ENCODE measurements at regions not wholly inside any gene's neighbourhood (a gene's known extent, or its start where the extent isn't known, plus 50 kb on each side); places are given as distances from the start of the nearest gene placed in this dataset.

GRCh38 chr13:62910541-62911060 is 1495.0 kb upstream of the PCDH20 start:
- no peak overlapping the region for H3K27ac Mint-ChIP-seq
- TF ChIP-seq, protein P1, sequence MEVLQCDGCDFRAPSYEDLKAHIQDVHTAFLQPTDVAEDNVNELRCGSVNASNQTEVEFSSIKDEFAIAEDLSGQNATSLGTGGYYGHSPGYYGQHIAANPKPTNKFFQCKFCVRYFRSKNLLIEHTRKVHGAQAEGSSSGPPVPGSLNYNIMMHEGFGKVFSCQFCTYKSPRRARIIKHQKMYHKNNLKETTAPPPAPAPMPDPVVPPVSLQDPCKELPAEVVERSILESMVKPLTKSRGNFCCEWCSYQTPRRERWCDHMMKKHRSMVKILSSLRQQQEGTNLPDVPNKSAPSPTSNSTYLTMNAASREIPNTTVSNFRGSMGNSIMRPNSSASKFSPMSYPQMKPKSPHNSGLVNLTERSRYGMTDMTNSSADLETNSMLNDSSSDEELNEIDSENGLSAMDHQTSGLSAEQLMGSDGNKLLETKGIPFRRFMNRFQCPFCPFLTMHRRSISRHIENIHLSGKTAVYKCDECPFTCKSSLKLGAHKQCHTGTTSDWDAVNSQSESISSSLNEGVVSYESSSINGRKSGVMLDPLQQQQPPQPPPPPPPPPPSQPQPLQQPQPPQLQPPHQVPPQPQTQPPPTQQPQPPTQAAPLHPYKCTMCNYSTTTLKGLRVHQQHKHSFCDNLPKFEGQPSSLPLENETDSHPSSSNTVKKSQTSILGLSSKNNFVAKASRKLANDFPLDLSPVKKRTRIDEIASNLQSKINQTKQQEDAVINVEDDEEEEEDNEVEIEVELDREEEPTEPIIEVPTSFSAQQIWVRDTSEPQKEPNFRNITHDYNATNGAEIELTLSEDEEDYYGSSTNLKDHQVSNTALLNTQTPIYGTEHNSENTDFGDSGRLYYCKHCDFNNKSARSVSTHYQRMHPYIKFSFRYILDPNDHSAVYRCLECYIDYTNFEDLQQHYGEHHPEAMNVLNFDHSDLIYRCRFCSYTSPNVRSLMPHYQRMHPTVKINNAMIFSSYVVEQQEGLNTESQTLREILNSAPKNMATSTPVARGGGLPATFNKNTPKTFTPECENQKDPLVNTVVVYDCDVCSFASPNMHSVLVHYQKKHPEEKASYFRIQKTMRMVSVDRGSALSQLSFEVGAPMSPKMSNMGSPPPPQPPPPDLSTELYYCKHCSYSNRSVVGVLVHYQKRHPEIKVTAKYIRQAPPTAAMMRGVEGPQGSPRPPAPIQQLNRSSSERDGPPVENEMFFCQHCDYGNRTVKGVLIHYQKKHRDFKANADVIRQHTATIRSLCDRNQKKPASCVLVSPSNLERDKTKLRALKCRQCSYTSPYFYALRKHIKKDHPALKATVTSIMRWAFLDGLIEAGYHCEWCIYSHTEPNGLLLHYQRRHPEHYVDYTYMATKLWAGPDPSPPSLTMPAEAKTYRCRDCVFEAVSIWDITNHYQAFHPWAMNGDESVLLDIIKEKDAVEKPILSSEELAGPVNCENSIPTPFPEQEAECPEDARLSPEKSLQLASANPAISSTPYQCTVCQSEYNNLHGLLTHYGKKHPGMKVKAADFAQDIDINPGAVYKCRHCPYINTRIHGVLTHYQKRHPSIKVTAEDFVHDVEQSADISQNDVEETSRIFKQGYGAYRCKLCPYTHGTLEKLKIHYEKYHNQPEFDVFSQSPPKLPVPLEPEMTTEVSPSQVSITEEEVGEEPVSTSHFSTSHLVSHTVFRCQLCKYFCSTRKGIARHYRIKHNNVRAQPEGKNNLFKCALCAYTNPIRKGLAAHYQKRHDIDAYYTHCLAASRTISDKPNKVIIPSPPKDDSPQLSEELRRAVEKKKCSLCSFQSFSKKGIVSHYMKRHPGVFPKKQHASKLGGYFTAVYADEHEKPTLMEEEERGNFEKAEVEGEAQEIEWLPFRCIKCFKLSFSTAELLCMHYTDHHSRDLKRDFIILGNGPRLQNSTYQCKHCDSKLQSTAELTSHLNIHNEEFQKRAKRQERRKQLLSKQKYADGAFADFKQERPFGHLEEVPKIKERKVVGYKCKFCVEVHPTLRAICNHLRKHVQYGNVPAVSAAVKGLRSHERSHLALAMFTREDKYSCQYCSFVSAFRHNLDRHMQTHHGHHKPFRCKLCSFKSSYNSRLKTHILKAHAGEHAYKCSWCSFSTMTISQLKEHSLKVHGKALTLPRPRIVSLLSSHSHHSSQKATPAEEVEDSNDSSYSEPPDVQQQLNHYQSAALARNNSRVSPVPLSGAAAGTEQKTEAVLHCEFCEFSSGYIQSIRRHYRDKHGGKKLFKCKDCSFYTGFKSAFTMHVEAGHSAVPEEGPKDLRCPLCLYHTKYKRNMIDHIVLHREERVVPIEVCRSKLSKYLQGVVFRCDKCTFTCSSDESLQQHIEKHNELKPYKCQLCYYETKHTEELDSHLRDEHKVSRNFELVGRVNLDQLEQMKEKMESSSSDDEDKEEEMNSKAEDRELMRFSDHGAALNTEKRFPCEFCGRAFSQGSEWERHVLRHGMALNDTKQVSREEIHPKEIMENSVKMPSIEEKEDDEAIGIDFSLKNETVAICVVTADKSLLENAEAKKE (CRISPR knock-in tag; IDR thresholded peaks at IDR 0.05): no peak
- TF ChIP-seq EZH2 (IDR thresholded peaks at IDR 0.05; ENCODE audit: low read depth, unreplicated experiment) (no peak), ZNF114 (CRISPR knock-in tag; IDR thresholded peaks at IDR 0.05) (no peak), NANOG (IDR thresholded peaks at IDR 0.05; ENCODE audit: borderline replicate concordance) (no peak), EZH2phosphoT487 (IDR thresholded peaks at IDR 0.05; ENCODE audit: unreplicated experiment) (no peak), ZNF331 (CRISPR knock-in tag; IDR thresholded peaks at IDR 0.05; ENCODE audit: low read depth) (no peak), JUNB (IDR thresholded peaks at IDR 0.05; ENCODE audit: unreplicated experiment) (no peak), STAT1 (IDR thresholded peaks at IDR 0.05; ENCODE audit: unreplicated experiment) (no peak), POLR2AphosphoS5 (IDR thresholded peaks at IDR 0.05; ENCODE audit: low read depth) (no peak), CREB1 (CRISPR knock-in tag; IDR thresholded peaks at IDR 0.05; ENCODE audit: low read depth) (no peak), REST (IDR thresholded peaks at IDR 0.05; ENCODE audit: unreplicated experiment) (no peak)
- TF ChIP-seq, protein P2, sequence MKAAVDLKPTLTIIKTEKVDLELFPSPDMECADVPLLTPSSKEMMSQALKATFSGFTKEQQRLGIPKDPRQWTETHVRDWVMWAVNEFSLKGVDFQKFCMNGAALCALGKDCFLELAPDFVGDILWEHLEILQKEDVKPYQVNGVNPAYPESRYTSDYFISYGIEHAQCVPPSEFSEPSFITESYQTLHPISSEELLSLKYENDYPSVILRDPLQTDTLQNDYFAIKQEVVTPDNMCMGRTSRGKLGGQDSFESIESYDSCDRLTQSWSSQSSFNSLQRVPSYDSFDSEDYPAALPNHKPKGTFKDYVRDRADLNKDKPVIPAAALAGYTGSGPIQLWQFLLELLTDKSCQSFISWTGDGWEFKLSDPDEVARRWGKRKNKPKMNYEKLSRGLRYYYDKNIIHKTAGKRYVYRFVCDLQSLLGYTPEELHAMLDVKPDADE (IDR thresholded peaks at IDR 0.05): no peak
- TF ChIP-seq, protein P3, sequence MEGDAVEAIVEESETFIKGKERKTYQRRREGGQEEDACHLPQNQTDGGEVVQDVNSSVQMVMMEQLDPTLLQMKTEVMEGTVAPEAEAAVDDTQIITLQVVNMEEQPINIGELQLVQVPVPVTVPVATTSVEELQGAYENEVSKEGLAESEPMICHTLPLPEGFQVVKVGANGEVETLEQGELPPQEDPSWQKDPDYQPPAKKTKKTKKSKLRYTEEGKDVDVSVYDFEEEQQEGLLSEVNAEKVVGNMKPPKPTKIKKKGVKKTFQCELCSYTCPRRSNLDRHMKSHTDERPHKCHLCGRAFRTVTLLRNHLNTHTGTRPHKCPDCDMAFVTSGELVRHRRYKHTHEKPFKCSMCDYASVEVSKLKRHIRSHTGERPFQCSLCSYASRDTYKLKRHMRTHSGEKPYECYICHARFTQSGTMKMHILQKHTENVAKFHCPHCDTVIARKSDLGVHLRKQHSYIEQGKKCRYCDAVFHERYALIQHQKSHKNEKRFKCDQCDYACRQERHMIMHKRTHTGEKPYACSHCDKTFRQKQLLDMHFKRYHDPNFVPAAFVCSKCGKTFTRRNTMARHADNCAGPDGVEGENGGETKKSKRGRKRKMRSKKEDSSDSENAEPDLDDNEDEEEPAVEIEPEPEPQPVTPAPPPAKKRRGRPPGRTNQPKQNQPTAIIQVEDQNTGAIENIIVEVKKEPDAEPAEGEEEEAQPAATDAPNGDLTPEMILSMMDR (conservative IDR thresholded peaks at IDR 0.05; ENCODE audit: low read depth in 2 of 2): no peak
- no peak for DNase-seq (ENCODE audit: low spot score)
- no peaks in the 10 kb centered on the region for H3K27me3 ChIP-seq (ENCODE audit: insufficient read depth)
- H3K36me3 ChIP-seq (ENCODE audit: insufficient read depth): no peaks in the 10 kb centered on the region
- ATAC-seq: no peak
- H3K27ac ChIP-seq (ENCODE audit: low read depth): no peak overlapping the region
- H3F3A ChIP-seq (replicated peaks; ENCODE audit: low read depth): no peaks in the 10 kb centered on the region
- H3K4me1 Mint-ChIP-seq: no peaks in the 10 kb centered on the region
- H3K79me2 ChIP-seq (replicated peaks; ENCODE audit: insufficient read depth): no peaks in the 10 kb centered on the region
- no peaks in the 10 kb centered on the region for H3K4me1 ChIP-seq (ENCODE audit: insufficient read depth)
- H3K9me2 ChIP-seq (ENCODE audit: insufficient read depth): 0 out of 2 replicates have a peak, but pooled peaks cover 3% of the 10 kb centered on the region
- no peak overlapping the region for H3K4me3 ChIP-seq
- H3K4me2 ChIP-seq: no peak overlapping the region
- H3K36me3 Mint-ChIP-seq (ENCODE audit: low read depth): no peaks in the 10 kb centered on the region
- H2AFZ ChIP-seq: no peak overlapping the region
- no peaks in the 10 kb centered on the region for H4K20me1 ChIP-seq (replicated peaks; ENCODE audit: insufficient read depth)
- H3K4me3 Mint-ChIP-seq: no peak overlapping the region
- no peaks in the 10 kb centered on the region for H3K27me3 Mint-ChIP-seq (ENCODE audit: insufficient read depth, low read depth, poor library complexity)
- no peaks in the 10 kb centered on the region for H3K9me3 Mint-ChIP-seq

All from GM23338 (cell line).